DOHH2 (cell line): ENCODE measurements at regions not wholly inside any gene's neighbourhood (a gene's known extent, or its start where the extent isn't known, plus 50 kb on each side); places are given as distances from the start of the nearest gene placed in this dataset.

Experiments used
- EZH2phosphoT487 ChIP-seq: fragments of 200-600 bp; sonication (generic); IDR thresholded peaks from 2 replicates; pipeline ENCODE4 v1.6.1; 2017; ENCODE audit warnings: borderline replicate concordance, mild to moderate bottlenecking, antibody characterized with exemption, low read length, moderate library complexity, mixed read lengths
- TF ChIP-seq, protein P1 (sequence below): fragments of 200-600 bp; sonication (generic); IDR thresholded peaks from one replicate; pipeline ENCODE4 v1.5.1; 2014; ENCODE audit warnings: antibody characterized with exemption, mild to moderate bottlenecking, low read depth, low read length; ENCODE audit not compliant: poor library complexity, severe bottlenecking

DNA sequence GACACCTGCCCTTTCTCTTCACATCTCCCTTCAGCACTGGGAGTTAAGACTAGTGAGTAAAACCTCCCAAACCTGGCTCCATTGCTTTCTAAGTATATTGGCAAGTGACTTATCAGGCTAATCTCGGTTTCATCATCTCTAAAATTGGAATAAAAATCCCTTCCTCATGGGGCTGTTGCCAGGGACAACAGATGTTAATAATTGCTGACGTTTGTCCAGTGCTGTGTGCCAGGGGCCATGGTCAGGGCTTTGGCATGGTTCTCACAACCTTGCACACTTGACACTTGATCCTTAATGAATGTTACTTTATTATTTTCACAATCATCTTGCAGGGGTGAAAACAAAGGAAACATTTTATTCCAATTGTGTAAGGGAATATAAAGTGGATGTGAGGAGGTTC lies 1262.0 kb upstream of the WWC1 start:
- TF ChIP-seq, protein P1, sequence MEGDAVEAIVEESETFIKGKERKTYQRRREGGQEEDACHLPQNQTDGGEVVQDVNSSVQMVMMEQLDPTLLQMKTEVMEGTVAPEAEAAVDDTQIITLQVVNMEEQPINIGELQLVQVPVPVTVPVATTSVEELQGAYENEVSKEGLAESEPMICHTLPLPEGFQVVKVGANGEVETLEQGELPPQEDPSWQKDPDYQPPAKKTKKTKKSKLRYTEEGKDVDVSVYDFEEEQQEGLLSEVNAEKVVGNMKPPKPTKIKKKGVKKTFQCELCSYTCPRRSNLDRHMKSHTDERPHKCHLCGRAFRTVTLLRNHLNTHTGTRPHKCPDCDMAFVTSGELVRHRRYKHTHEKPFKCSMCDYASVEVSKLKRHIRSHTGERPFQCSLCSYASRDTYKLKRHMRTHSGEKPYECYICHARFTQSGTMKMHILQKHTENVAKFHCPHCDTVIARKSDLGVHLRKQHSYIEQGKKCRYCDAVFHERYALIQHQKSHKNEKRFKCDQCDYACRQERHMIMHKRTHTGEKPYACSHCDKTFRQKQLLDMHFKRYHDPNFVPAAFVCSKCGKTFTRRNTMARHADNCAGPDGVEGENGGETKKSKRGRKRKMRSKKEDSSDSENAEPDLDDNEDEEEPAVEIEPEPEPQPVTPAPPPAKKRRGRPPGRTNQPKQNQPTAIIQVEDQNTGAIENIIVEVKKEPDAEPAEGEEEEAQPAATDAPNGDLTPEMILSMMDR, result no peak
- TF ChIP-seq EZH2phosphoT487, result no peak
